ENCODE measurements at regions not wholly inside any gene's neighbourhood (a gene's known extent, or its start where the extent isn't known, plus 50 kb on each side); places are given as distances from the start of the nearest gene placed in this dataset.

DNA sequence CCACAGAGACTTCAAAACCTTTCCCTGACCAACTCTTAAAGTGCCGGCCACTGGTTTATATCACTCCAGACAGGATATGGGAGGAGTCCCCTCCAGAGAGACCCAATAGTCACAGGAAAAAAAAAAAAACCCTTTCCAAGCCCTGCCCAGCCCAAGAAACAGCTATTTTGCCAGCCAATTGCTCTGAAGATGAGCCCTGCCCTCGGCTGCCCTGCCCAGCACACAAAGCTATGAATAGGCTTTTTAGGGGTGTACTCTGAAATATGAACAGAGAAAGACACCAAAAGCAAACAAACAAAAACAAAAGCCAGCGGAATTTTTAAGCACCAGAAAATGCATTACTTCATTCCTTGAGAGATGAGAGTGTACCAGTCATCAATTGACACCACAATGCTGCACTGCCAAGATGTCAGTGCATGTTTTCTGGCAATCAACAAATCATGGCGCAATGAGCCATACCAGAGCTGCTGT, 275.1 kb downstream of the C6orf118 start:
- H3K4me3 ChIP-seq (ENCODE audit: low read length), result no peak overlapping the region

GRCh38 chr6:165031502-165031901, 277.9 kb downstream of the C6orf118 start:
- no peak for DNase-seq (ENCODE audit: low read depth, low spot score)
- no peak overlapping the region for H3K4me3 ChIP-seq (ENCODE audit: low read length)

More for the DNA sequence above, 275.1 kb downstream of the C6orf118 start:
- DNase-seq (ENCODE audit: low read depth, low spot score), result no peak

- no peak for DNase-seq (ENCODE audit: low read depth, low spot score)
- H3K4me3 ChIP-seq (ENCODE audit: low read length), result no peak overlapping the region
Measured at GRCh38 chr6:165025040-165025439, 284.4 kb downstream of the C6orf118 start.

DNA sequence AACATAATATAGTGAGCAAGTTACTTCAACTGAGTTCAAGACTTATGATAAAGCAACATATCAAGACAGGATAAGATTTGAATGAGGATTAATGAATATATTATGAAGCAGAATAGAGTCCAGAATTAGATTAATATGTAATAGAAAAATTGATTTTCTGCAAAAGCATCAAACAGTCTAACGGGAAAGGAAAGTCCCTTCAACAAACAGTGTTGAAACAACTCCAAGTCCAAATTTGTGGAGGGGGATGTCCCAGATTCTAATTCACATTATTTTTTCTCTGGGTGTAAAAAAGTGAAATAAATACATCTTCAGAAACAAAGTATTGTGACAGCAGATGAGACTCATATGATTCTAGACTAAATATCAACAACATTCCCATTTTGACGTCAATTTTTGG, 289.7 kb downstream of the C6orf118 start:
- DNase-seq (ENCODE audit: low read depth, low spot score), result no peak
- no peak overlapping the region for H3K4me3 ChIP-seq (ENCODE audit: low read length)

- DNase-seq (ENCODE audit: low read depth, low spot score), result no peak
- H3K4me3 ChIP-seq (ENCODE audit: low read length), result no peak overlapping the region
Measured at GRCh38 chr6:165015676-165016075, 293.7 kb downstream of the C6orf118 start.

DNA sequence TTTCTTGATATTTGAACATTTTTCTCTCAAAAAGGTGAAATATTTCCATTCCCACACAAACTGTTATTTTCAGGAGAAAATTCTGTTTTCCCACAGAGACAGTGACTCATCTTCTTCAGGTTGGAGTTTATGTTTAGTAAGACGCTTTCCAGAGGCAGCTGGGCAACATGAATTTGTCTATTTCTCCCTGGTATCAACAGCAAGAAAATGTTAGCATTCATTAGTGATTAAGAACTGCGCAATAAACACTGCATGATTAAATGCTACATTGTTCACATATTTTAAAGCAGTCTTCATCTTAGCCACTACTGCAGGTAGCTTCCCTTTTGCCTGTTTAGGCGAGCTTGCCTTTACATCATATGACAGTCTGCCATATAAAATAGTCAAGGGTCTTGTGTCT, 295.7 kb downstream of the C6orf118 start:
- no peak for DNase-seq (ENCODE audit: low read depth, low spot score)
- H3K4me3 ChIP-seq (ENCODE audit: low read length), result no peak overlapping the region

GRCh38 chr6:165012183-165012582, 297.2 kb downstream of the C6orf118 start:
- DNase-seq (ENCODE audit: low read depth, low spot score), result no peak
- H3K4me3 ChIP-seq (ENCODE audit: low read length), result no peak overlapping the region

GRCh38 chr6:165010556-165011535, 298.6 kb downstream of the C6orf118 start:
- no peak for DNase-seq (ENCODE audit: low read depth, low spot score)
- no peak overlapping the region for H3K4me3 ChIP-seq (ENCODE audit: low read length)

DNA sequence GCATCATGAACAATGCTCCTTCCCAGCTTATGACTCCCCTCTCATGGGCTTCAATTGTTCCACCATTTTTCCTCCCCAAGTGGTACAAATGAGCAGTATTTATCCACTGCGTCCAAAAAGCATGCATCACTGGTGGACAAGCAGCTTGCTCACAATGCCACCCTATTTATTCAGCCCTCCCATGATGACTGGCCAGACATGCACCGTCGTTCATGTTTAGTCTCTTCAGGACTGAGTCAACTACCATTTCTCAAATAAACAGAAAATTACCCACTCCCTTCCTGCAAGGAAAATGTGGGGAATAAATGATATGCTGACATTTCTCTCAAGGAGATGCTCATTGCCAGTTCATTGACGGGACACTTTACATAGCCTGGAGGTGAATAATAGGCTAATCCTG, 300.4 kb downstream of the C6orf118 start:
- no peak for DNase-seq (ENCODE audit: low read depth, low spot score)
- no peak overlapping the region for H3K4me3 ChIP-seq (ENCODE audit: low read length)

DNA sequence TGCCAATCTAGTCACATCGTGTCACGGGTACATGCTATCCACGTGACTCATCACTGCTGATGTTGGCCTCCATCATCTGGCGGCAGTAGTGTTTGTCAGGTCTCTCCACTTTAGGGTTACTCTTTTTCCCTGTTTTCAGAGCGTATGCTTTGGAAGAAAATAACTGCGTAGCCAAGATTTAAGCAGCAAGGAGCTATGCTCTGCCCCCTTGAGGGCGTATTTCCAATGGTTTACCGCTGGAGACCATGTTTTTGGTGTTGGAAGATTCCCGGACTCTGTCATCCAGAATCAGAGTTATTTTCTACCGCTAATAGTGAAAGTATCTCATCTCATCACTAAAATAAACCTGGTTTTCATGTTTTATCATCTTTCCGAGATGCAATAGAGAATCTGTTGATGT, 306.5 kb downstream of the C6orf118 start:
- H3K4me3 ChIP-seq (ENCODE audit: low read length), result no peak overlapping the region
- DNase-seq (ENCODE audit: low read depth, low spot score), result no peak

- DNase-seq (ENCODE audit: low read depth, low spot score), result no peak
- H3K4me3 ChIP-seq (ENCODE audit: low read length), result no peak overlapping the region
Measured at GRCh38 chr6:165002358-165002757, 307.0 kb downstream of the C6orf118 start.

- DNase-seq (ENCODE audit: low read depth, low spot score), result no peak
- H3K4me3 ChIP-seq (ENCODE audit: low read length), result no peak overlapping the region
Measured at GRCh38 chr6:165001502-165002157, 307.8 kb downstream of the C6orf118 start.

GRCh38 chr6:164998297-164998696, 311.1 kb downstream of the C6orf118 start:
- no peak overlapping the region for H3K4me3 ChIP-seq (ENCODE audit: low read length)

DNA sequence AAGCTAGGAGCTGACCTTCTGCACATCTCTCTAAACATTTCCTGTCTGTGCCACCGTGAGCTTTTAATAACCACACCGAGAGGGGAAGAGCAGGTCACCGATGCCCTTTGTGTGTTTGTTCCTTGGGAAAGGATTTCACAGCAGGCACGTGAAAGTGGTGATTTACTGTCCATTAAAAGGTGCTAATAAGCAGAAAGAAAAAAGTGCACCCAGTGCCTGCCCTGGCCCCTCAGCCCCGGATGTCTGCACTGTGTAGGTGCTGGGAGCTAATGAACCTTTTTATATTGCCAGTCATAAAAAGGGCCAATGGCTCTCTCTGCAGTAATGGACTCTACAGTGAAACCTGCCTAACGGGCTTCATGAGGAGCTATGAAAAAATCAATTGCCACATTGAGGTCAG, 312.6 kb downstream of the C6orf118 start:
- H3K4me3 ChIP-seq (ENCODE audit: low read length), result no peak overlapping the region
- no peak for DNase-seq (ENCODE audit: low read depth, low spot score)

More at GRCh38 chr6:164998297-164998696, 311.1 kb downstream of the C6orf118 start:
- no peak for DNase-seq (ENCODE audit: low read depth, low spot score)

DNA sequence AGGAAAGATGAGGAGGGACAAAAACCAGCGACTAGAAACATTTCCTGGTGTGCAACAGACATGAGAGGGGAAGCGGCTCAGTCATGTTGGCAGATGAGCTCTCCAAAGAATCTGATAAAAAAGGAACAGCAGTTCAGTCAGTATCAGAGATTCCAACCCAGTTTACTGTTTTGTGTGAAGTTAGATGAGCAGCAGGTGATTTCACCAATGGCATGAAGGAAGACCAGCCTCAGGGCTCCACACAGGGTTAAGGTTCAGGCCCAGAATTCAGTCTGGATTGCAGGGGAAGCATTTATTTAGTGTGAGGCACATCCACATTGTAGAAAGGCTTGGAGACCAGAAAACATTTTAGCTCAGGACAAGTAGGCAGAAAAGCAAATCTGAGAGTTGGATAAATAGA, 317.8 kb downstream of the C6orf118 start:
- H3K4me3 ChIP-seq (ENCODE audit: low read length), result no peak overlapping the region
- DNase-seq (ENCODE audit: low read depth, low spot score), result no peak

- no peak for DNase-seq (ENCODE audit: low read depth, low spot score)
- no peak overlapping the region for H3K4me3 ChIP-seq (ENCODE audit: low read length)
Measured at GRCh38 chr6:164990901-164991300, 318.5 kb downstream of the C6orf118 start.

DNA sequence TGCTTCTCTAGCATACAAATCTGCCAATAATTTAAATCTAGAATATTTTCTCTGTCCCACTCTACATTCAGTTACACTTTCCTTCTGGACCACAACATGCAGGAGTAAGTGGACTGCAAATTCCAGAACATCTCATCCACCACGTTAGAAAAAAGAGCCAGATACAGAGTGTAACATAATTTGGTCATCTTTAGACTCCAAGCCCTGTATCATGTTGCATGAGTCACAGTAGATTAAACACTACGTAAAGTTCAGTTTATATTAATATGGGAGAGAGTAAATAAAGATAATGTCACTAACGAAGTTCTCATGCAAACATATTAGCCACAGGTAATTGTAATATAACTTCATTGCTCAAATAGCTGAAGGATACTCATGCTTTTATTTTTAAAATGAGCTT, 327.0 kb downstream of the C6orf118 start:
- DNase-seq (ENCODE audit: low read depth, low spot score), result no peak
- H3K4me3 ChIP-seq (ENCODE audit: low read length), result no peak overlapping the region

DNA sequence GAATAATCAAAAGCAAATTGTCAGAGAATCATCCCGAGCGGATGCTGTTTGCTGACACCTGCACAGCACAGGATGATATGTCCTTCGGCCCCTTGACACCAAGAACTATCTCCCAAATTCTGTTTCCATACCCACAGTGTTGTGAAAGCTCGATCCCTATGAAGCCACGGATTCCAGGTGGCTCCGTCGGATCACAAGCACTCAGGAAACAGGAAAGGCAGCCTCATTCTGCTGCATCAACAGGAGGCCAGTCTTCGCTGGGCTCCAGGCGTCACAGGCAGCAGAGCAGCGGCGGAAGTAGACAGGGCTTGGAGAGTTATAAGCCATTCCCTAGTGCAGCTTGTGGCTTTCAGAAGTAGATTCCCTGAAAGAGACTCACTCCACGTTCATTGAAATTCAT, 342.3 kb downstream of the C6orf118 start:
- DNase-seq (ENCODE audit: low read depth, low spot score), result no peak
- H3K4me3 ChIP-seq (ENCODE audit: low read length), result no peak overlapping the region

DNA sequence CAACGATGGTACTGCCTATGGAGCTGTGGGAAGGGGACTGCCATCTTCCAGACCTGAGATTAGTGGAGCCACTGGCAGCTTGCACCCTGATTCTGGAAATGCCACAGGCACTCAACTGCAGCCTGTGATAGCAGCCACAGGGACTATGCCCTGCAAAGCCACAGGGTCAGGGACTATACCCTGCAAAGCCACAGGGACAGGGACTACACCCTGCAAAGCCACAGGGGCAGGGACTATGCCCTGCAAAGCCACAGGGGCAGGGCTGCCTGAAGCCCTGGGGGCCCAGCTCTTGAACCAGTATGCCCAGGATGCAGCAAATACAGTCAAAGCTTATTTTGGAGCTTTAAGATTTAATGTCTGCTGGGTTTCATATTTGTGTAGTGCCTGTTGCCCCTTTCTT, 346.6 kb downstream of the C6orf118 start:
- DNase-seq (ENCODE audit: low read depth, low spot score), result no peak
- no peak overlapping the region for H3K4me3 ChIP-seq (ENCODE audit: low read length)

DNA sequence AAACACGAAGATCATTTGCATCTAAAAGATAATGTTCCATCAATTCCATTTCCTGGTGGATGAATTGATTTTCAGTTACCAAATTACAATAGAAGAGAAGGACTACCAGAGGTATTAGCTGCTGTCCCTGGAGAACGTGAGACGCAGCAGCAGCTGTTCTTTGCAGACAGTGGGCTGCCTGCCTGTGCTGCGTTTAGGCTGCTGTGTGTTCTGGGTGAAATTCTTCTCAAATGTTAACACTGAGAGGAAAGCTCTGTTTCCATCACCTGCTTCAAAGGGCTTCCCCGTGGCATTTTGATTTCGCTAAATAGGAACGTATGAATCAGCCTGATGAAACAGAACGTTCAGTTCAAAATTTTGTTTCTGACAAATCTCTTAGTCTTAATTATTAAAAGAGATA, 362.2 kb downstream of the C6orf118 start:
- DNase-seq (ENCODE audit: low read depth, low spot score), result no peak
- H3K4me3 ChIP-seq (ENCODE audit: low read length), result no peak overlapping the region
